GM21360 (cell line): ENCODE measurements at regions not wholly inside any gene's neighbourhood (a gene's known extent, or its start where the extent isn't known, plus 50 kb on each side); places are given as distances from the start of the nearest gene placed in this dataset.
"Not testable (repeated sequence)": the region's sequence is repeated elsewhere in the genome, so short reads cannot be mapped to it uniquely, and the experiment has no call there.

Source experiments
- ATAC-seq: cut with Tn5 transposase; IDR thresholded peaks from one replicate; pipeline ENCODE4 v1.9.1; 2021; ENCODE audit warnings: mild to moderate bottlenecking, moderate library complexity; ENCODE audit not compliant: unreplicated experiment

- no peak for ATAC-seq
Measured at GRCh38 chr2:180559038-180559437, 421.4 kb upstream of the UBE2E3 start.

GRCh38 chr2:180555391-180555965 is 424.9 kb upstream of the UBE2E3 start:
- ATAC-seq, result no peak

DNA sequence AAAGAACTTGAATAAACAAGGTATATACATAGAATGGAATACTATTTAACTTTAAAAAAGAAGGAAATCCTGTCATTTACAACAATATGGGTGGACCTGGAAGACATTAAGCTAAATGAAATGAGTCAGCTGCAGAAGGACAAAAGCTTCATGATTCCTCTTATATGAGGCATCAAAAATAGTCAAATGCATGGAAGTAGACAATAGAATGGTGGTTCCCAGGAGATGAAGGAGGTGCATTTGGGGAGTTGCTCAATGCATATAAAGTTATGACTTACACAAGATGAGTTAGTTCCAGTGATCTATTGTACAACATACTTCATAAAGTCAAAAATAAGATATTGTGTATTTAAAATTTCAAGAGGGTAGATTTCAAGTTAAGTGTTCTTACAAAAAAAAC is 426.1 kb upstream of the UBE2E3 start:
- ATAC-seq, result no peak

DNA sequence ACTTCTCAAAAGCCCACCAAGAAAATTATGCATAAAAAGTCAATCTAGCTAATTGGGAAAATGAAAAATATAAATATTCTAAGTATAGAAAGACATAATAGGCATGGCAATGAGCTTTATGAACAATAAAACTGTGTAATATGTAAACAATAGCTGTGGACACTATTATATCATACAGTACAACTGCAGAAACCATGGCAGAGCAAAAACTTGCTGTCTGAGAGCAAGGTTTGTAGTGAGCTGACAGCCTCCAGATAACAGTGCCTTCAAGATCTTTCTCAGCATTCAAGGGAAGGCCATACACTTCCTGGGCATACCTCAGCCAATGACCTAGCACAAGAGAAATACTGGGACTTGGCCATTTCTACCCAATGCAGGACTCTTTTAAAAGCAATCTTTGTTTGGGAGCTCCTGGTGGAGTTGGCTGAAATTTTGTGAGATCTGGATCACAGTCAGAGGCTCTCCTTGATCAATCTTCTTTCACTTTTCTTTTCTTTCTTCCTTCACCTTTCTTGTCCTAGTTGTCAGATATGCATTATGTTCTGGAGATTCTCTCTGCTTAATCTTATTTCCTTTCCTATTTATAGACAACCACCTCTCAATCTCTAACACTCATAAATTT is 427.2 kb upstream of the UBE2E3 start:
- no peak for ATAC-seq

- no peak for ATAC-seq
Measured at GRCh38 chr2:180542511-180542910, 437.9 kb upstream of the UBE2E3 start.

DNA sequence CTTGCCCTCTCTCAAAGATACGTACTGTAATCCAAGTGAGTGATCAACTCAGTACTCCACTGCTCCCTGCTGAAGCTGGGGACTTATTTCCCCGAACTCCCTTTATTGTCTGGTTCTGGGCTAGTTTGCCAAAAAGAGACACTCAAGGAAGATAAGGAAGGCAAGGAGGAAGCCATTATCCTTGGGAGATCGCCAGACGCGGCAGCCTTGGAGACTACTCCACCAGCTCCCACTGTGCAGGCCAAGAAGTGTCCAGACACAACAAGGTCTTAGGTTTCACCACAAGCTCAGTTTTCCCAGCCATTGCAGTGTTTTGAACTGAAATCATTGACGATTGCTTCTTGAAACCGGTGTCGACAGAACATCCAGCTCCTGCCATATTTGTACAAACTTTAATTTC is 439.6 kb upstream of the UBE2E3 start:
- ATAC-seq, result no peak

DNA sequence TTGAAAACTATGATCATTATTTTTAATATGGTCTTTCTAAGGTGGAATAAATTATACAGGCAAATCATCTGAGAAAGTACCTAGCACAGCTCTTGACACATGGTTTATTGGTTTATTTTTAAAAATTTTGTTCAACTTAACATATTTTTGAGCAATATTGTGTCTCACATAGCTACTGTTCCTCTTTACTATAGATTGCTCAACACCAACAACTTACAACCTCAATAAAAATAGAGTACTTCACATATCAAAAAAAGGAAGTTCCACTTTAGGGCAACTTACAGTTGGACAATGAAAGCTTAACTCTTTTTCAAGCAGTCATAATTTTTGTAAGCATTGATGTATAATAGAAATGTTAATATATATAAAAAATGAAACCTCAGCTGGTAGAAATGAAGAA is 440.9 kb upstream of the UBE2E3 start:
- ATAC-seq, result no peak

- ATAC-seq, result no peak
Measured at GRCh38 chr2:180535289-180535688, 445.1 kb upstream of the UBE2E3 start.

GRCh38 chr2:180531787-180532186 is 448.6 kb upstream of the UBE2E3 start:
- not testable (repeated sequence) for ATAC-seq

DNA sequence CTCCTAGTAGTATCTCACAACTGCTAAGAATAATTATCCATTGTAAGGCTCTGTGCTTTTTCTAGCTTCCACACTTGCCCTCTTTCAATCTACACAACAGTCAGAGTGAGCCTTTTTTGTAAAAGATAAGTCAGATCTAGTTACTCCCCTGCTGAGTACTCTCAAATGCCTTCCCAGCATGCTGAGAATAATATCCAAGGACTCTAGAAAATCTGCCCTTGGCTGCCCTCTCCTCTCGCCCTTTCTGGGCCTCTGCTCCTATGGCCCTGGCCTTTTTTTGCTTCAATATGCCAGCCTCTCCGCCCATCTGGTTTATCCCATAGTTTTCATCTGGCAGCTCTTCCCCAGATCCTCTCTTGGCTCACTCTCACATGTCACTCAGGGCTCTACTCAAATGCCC is 455.9 kb upstream of the UBE2E3 start:
- ATAC-seq, result no peak

DNA sequence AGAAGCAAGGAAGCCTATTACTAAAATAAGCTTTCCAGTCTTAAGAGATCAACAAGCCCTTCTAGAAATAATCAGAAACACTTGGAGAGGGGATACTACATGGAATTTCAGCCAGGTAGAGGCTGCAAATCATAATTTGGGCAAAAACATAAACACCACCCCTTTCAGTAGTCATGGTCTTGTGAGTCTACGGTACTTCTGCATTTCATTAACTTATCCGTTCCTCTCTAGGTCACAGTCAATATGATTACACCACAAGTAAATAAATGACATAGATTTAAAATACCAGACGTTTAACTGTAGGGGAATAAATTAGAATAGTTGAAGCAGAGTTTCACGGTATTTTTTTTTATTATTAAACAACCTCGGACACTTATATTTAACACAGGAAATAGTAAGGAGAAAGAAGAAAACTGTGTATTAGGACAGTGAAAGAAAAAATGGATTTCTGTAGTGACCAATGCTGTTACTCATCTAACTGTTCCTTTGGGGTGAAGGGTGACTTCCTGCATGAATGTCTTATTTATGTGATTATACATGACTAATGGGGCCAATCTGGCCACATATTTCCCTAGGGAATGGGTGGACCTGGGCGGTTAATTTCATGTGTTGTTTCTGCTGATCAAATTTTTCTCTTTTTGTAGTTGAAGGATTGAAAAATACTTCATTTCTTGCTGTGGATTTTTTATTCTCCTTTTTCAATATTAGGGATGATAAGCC is 456.6 kb upstream of the UBE2E3 start:
- ATAC-seq, result no peak

DNA sequence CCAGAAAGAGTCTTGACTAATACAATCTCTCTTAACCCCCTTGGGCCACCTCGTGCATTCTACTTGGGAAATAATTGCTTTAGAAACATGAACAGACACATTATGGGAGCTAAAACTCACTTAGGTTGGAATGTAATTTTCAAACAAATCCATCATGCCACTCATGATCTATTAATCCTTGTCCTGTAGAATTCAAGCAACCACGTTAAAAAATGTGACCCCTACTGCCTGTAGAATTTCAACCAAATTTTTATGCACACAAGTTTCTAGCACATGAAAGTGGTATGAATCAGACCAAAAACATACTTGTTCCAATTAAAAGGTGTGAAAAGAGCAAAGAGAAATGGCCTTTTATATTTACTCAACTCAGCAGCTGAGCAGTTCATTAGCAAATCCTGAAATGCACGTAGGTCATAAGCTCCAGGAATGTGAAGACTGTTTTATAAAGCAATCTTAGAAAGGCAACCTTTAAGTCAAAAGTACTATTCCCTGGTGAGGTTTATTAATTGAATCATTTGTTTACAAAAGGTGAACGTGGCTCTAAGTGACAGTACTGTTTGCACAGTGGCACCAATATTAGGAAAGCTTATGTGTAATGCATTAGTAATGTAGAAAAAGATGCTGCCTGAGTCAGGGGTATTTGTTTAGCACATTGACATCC is 459.4 kb upstream of the UBE2E3 start:
- no peak for ATAC-seq

DNA sequence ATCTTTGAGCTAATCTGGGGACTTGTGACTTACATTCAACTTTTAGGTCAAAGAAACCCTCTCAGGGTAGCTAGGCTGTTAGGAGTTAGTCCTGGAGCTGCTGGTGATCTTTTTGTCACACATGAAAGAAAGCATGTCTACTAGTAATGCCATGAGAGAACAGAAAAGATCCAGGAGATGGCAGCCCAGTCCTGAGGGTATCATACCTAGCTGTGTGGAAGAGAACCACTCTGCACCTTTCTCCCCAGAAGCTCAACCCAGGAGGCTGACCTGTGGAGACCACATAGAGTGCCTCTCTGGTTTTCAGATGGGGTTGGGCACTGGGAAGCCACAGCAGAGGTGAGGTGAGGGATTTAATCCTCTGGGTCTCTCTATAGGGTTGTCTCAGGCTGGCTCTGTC is 460.2 kb upstream of the UBE2E3 start:
- ATAC-seq, result no peak

DNA sequence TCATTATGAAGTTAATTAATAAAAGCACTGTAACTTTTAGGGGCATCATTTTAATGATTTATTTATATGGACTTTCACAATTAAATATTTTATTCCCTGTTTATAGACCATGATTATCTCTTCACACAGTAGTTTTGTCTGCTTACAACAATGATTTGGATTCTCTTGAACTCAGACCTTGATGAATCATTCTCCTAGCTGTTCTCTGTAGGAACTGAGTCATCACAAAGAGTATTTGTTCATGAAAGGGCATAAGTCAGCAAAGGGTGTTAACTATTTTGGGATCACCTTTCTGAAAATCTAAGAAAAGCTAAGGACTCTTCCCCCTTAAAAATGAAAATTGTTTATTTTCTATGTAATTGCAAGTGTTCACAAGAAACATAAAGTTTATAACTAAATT is 461.1 kb upstream of the UBE2E3 start:
- no peak for ATAC-seq

DNA sequence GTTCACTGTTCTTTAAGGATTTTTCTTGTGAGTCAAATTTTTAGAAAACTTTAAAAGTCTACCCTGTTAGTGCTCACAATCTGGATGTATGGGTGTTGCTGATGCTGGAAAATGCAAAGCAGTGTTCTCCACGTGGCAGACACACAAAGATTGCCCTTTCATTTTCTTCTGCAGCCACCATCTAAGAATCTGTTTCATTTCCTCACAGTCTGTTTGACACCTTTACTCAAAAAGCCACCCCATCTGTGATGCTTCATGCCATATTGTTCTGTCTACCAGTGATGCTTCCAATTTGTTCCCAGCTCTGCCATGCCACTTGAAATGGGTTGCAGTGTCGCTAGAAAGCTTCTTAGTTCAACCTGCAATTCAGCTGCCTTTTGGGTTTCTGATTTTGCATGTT is 464.2 kb upstream of the UBE2E3 start:
- ATAC-seq, result no peak

GRCh38 chr2:180513389-180513788 is 467.0 kb upstream of the UBE2E3 start:
- no peak for ATAC-seq

DNA sequence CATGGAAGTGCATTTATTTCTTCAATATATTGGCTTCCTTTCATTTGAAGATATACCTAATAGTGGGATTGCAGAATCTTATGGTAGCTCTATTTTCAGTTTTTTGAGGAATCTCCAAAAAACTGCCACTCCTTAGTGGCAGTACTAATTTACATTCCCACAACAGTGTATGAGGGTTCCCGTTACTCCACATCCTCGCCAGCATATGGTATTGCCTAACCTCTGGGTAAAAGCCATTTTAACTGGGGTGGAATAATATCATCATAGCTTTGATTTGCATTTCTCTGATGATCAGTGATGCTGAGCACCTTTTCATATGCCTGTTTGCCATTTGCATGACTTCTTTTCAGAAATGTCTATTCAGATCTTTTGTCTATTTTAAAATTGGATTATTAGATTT is 471.9 kb upstream of the UBE2E3 start:
- no peak for ATAC-seq

- no peak for ATAC-seq
Measured at GRCh38 chr2:180507028-180507427, 473.4 kb upstream of the UBE2E3 start.

GRCh38 chr2:180505203-180505602 is 475.2 kb upstream of the UBE2E3 start:
- ATAC-seq, result no peak

DNA sequence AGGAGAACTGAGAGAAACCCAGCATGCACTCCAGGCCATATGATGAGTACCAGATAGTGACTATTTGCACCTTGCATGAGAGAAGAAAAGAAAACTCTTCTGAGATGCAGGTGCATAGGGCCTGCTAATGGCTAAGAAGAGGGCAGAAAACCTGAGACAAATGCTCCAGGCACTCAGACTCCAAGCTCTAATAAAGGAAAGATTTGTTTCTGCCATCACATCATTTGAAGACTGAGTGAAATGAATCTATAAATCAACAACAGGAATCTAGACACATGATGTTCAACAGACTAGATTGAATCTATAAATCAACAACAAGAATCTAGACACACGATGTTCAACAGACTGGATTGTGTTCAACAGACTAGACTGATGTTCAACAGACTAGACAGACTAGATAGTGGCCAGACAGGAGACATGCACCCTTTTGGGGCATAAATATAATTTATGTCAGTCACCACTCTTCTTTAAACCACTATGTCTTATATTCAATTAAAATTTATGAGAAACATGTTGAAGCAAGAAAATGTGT is 482.7 kb upstream of the UBE2E3 start:
- ATAC-seq, result no peak

- ATAC-seq, result no peak
Measured at GRCh38 chr2:180495606-180496005, 484.8 kb upstream of the UBE2E3 start.

GRCh38 chr2:180494286-180494685 is 486.1 kb upstream of the UBE2E3 start:
- ATAC-seq, result no peak
